Erythroblast (primary cell): ENCODE measurements at regions not wholly inside any gene's neighbourhood (a gene's known extent, or its start where the extent isn't known, plus 50 kb on each side); places are given as distances from the start of the nearest gene placed in this dataset.

Source experiments
- DNase-seq, 2 experiments: peaks; one replicate each; lab custom pipeline; 2025; lab: John Stamatoyannopoulos, UW
- GATA1 ChIP-seq: IDR thresholded peaks from 2 replicates; pipeline ENCODE4 v1.6.1; 2011; ENCODE audit warnings: low read depth, mild to moderate bottlenecking, control low read depth, low read length, moderate library complexity
- POLR2A ChIP-seq: IDR thresholded peaks from 2 replicates; pipeline ENCODE4 v1.6.1; 2011; ENCODE audit warnings: mild to moderate bottlenecking, low read length

DNA sequence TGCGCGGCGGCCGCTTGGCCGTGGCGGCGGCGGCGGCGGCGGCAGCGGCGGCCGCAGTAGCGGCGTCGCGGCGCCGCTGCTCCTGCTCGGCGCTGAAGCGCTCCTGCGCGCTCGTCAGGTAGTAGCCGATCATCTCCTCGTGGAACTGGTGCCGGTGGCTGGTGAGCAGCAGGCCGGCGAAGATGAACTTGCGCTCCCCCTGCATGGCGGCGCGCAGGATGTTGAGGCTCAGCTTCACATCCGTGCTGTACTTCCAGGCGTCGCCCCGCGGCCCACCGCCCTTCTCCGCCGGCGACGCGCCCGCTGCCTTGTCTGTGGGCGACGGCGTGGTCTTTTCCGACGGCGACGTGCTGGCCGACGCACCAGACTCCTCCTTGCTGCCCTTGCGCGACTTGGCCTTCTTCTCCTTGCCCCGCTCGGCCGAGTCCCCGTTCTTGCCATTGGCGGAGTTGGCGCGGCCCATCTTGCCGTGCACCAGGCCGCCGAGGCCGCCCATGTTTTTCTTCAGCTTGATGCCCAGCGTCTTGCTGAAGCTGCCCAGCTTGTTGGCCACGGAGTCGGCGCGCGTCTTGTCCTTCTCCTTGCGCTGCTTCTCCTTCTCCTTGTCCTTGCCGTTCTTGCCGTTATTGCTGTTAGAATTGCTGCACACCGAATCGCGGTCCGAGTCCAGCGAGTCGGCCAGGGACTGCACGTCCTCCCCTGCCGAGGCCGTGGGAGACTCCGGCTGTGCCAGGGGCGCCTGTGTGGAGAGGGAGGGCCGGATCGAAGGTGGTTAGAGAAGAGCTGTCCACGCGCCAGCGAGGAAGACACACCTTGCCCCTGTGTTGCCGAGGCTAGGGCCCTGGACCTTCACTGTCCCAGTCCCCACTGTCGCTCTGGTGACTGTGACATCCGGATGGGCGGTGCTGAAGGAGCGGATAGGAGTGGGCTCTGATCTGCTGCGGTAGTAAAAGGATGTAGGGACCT lies 157.6 kb downstream of the KLF13 start:
- no peak for DNase-seq

DNA sequence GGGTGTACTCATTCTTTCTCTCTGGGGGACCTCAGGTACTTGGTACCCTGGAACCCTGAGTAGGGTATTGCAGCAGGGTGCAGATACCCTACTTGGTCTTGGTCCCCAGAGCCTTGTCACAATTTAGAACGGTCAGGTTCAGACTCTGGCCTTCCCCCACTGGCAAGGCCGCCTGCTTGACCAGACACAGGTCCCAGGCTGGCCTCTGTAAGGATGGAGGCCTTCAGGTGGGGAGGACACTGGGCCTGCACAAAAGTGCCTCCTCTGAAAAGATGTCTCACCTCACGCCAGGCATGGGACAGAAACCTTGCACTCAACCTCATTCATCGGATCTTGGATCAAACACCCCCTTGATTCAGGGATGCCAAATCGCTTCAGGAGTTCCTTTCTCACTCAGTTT lies 158.4 kb downstream of the KLF13 start:
- no peak for DNase-seq
- TF ChIP-seq POLR2A = no peak
- no peak for TF ChIP-seq GATA1

More for the DNA sequence above, 157.6 kb downstream of the KLF13 start:
- no peak for TF ChIP-seq GATA1
- no peak for TF ChIP-seq POLR2A

DNA sequence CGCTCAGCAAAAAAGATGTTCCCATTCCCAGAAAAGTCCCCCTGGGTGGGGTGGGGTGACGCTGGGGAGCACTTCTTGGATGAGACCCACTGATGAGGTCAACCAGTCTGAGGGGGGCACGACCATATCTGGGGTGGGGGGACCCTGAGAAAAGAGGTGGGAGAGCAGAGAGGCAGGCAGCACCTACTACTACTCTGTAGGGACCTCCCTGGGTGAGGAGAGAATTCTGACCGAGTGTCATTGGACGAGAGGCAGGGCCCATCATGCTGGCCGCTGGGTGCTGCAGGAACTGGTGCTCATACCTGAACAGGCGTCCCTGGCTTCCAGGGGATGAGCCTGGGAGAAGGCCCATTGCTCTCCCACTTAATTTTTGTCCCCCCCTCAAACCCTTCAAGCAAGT lies 158.8 kb downstream of the KLF13 start:
- no peak for DNase-seq
- TF ChIP-seq GATA1 = no peak
- no peak for TF ChIP-seq POLR2A

DNA sequence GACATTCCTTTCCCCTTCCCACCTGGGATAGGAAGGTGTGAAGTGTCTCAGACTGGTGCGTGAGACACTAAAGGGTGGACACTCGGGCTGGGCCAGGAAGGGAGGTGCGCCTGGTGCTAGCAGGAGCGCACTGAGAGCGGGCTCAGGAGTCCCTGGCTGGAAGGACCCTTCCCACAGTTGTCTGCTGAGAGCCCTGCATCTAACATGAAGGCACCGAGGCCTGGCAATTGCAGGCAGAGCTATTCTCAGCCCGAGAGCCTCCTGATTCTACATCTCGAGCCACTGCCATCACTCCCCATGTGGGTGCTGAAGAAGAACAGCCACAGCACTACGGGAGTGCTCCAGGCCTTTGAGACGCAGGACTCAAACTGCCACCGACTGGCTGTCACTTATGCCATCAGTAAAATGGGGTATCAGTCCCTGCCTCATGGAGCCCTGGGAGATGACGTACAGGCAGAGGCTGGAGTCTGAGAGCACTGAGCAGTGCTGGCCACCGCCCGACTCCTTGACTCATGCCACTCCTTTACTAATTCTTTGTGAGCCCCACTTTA lies 159.4 kb downstream of the KLF13 start:
- TF ChIP-seq POLR2A = no peak
- TF ChIP-seq GATA1 = no peak
- no peak for DNase-seq

DNA sequence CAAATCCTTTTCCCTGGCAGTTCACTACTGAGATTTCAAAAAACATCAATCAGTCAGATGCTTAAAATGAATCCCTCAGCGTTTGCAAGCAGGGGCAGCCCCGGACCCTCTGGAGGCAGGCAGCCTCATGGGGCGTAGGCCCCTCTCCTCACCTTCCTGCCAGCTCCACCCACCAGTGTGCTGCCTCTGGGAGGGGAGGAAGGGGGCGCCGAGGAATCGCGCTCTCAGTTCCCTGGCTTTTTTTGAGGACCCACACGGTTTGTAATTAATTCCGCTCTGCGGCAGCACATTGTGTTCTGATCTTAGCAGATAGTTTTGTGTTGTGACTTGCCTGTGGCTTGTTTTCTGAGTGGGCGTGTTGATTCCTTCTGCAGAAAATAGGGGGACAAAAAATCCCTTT lies 159.9 kb downstream of the KLF13 start:
- DNase-seq = no peak
- TF ChIP-seq POLR2A (no peak), GATA1 (no peak)

DNA sequence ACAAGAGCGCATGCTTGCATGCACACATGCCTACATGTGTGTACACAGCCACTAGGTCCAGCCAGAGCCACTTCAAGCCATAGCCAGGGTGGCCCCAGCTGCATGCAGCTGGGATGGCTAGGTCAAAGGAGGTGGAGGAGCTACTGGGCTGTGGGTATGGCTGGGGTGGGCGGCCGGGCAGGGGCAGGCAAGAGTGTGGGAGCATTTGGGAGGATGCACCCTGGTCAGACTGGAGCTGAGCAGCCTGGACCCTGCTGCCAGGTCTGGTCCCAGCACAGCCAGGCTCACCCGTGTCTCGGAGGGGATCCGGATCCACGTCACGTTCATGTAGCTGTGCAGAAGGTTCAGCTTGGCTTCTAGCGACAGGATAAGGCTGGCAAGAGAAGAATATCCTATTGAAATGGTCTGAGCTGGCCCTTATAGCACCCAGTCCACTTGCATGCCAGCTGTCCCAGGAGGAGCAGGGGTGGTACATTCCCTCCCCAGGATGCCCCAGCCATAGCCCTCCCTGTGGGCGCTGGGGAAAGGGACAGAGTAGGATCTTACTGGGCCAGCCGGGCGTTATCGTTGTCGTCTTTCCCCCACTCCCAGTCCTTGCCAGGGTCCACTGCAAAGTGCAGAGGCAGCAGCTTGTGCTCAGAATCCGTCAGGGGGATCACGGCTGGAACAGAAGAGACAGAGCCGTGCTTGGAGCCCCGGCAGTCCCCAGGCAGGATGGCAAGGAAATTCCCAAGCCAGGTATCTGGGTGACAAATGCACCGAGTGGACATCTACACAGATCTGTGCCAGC lies 160.5 kb downstream of the KLF13 start:
- TF ChIP-seq POLR2A = no peak
- TF ChIP-seq GATA1 = no peak
- DNase-seq = no peak

DNA sequence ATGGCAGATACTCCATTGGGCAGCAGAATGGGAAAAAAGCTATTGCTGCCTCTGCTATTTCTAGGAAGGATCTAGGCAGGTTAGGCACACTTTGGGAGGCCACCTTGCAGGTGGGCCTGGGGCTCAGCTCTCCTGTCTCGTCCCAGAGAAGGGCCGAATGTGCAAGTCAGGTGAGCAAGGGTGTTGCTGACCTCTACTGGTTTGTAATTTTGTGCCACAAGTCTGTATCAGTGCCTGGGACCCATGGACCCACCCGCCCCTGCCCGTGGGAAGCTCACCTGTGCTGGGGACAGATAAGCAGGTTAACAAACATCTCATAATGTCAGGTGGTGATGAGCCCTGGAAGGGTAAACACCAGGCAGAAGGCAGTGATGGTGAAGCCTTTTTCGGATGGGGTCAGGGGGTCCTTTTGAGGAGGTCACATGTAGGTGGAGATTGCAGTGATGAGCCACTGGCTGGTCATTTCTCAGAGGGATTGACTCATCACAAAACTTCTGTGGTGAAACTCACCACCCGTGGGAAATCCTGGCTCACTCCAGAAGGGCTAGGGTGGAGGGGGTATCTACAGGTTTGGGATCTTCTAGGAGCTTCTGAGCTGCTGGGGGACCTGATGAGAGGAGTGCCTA lies 161.3 kb downstream of the KLF13 start:
- no peak for DNase-seq
- no peak for TF ChIP-seq POLR2A
- no peak for TF ChIP-seq GATA1

DNA sequence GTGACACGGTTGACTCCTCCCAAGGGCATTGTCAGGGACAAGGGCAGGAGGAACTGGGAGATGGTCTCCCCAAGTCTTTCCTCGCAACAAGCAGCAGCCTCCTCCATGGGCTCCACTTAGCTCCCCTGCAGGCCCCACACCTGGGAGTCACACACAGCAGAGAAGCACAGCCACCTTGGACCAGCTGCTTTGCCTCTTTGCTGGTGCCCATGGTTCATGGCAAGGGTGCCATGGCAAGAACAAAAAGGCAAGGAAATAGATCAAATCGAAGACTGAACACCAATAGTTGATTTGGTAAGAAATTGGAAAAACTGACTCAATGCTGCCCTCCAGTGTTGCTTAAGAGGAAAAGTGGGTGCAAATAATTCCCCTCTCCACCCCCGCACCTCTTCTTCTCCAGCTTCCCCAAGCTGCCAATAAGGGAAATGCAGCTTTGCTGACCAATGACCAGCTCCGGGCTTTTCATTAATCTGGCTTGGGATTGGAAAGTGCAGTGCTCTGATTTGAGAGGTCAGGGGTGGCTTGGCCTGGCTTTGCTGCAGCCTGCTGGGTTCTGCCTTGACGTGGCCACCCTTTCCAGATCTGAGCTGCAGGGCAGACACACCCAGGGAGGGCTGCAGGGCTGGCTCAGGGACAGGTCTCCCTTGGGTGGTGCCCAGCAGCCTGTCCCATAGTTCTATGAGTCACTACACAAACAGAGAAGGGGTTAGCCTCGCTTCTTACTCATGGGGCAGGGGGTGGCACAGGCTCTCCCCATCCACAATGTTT lies 162.0 kb downstream of the KLF13 start:
- TF ChIP-seq GATA1 (no peak), POLR2A (no peak)
- DNase-seq = peak; percentile 82 to 87

DNA sequence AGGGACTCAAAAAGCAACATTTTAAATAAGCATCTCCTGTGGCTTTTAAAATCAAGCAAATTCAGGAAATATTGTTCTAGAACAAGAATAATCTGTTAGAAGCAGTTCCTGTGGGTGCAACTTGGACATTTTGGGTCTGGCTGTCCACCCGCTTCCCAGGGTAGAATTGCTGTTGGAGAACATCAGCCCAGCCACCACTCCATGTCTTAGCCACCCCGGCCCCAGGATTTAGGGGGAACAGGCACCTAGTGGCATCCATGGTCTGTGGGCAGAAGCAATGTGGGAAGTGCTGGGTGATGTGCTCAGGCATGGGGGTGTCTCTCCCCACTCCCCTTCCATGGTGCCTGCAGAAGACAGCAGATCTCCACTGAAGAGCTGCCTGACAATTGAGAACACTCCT lies 162.6 kb downstream of the KLF13 start:
- no peak for DNase-seq
- TF ChIP-seq GATA1 = no peak

DNA sequence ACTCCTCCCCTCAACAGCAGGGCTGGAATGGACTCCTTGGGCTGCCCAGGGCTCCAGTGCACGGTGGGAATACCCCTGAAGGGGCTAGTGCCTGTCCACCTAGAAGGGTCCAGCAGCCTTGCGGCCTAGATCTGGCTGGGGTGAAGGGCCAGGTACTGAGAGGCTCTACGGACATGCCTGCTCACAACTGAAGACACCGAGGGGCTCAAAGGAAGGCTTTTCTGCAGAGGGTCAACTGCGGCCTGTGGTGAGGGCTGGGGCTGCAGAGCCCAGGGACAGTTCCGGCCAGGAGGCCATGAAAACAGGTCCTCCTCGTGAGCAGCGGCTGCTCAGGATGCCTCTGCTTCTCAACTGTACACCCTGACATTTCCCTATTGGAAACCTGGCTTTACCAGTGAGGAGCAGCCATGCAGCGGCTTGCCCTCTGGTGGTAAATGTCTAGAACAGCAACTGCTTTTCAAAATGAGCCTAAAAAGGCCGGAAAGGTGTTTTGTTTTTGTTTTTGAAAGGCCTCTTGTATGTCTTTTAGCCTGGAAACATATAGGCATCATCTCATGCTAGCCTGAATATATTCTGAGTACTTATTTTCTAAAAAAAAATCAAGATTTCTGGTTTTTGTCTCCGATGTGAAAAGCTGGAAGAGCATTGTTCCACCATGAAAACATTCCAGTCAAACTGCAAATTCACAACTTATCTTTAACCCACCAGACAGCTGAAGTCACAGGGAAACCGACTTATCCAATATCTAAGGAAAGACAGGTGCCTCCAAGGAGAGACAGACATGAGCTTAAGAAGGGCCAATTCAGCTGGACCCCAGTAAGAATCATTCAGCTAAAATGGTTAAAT lies 163.4 kb downstream of the KLF13 start:
- peak; percentile 55 to 69 for DNase-seq
- TF ChIP-seq GATA1 (no peak), POLR2A (no peak)

DNA sequence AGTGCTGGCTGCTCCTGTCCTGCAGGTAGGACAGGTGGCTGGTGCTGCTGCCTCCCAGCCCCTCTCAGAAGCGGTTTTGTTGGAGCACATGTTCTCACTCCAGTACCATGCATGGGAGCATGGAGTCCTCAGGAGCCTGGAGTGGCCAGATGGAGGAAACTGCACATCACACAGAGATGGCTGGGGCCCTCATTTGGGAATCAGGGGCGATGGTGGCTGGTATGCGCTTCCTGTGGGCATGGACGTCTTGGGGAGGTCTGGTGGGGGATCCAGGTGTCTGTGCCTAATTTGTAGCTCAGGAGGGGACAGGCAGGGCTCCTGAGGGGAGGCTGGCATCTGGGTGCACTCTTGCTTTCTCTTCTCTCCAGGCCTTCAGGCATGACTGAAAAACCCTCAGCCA lies 168.2 kb downstream of the KLF13 start:
- TF ChIP-seq GATA1 (no peak), POLR2A (no peak)
- no peak for DNase-seq

DNA sequence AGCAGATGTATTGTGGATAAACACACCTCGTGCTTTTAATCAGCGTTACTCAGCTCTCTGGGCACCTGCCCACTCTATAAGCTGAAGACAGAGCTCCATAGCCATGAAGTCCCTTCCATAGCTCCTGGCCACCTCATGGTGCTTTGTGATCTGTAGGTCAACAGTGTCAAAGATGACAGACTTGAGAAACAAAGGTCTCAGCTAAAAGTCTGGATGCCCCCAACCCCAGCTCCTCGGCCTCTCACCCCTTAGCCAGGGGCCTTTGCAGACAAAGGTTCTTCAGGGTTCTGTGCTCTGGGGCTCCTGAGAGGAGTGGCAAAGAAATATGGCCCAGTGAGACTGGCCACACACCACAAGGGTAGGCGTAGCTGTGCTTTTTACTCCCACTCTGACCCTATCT lies 168.6 kb downstream of the KLF13 start:
- no peak for DNase-seq
- TF ChIP-seq GATA1 = no peak
- TF ChIP-seq POLR2A = no peak

DNA sequence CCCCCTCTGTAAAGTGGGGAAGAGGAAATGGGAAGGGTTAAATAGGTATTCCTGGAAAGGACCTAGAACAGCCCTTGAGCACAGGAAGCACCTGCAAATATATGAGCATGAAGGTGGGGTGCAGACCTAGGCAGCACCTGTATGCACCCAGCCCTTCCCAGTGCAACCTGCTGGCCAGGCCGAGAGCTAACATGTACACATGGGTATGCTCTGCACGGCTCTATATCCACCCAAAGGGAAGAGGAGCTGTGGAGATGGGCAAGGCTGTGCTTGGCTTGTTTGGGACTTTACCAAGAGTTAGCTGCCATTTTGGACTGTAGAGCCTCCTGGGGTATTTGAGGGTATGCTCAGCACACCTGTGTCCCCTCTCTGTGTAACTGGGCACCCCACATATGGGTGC lies 171.2 kb downstream of the KLF13 start:
- DNase-seq = no peak
- no peak for TF ChIP-seq GATA1
- no peak for TF ChIP-seq POLR2A
